ENCODE measurements at regions not wholly inside any gene's neighbourhood (a gene's known extent, or its start where the extent isn't known, plus 50 kb on each side); places are given as distances from the start of the nearest gene placed in this dataset.

DNA sequence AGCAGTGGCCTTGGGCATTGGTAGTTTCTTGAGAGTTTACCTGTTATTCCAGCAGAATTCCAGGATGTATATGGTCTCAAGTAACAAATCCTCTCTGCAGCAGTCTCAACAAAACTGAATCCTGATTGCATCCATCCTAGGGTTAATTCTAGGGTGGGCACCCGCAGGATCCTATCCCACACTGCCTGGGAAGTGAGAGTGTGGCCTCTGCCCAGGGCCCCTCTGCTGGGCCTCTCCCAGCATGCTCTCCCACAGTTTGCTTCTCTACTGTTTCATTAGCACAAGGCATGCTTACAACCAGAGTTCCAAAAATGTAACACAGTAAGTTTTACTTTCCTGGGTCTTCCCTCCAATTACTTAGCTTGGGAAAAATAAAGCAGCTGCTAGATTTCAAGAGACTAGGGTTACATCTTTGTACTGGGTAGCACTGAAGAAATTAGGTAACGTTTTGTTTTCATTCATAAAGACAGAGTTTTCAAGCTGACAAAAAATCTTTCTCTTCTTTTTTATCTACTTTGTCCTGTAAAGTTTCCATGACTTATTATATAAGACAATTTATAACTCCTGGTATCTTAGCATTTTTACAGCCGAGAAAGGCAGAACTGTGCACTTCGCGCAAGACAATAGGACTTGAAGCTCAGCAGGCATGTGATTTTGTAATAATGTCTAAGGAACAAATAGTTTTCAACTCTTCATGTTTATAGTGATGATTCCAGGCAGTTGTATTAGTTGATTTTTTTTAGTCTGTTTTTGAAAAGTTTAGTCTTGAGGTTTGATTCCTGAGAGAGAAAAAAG lies 131.2 kb upstream of the PCDH18 start (continued):
- TF ChIP-seq, protein P1, sequence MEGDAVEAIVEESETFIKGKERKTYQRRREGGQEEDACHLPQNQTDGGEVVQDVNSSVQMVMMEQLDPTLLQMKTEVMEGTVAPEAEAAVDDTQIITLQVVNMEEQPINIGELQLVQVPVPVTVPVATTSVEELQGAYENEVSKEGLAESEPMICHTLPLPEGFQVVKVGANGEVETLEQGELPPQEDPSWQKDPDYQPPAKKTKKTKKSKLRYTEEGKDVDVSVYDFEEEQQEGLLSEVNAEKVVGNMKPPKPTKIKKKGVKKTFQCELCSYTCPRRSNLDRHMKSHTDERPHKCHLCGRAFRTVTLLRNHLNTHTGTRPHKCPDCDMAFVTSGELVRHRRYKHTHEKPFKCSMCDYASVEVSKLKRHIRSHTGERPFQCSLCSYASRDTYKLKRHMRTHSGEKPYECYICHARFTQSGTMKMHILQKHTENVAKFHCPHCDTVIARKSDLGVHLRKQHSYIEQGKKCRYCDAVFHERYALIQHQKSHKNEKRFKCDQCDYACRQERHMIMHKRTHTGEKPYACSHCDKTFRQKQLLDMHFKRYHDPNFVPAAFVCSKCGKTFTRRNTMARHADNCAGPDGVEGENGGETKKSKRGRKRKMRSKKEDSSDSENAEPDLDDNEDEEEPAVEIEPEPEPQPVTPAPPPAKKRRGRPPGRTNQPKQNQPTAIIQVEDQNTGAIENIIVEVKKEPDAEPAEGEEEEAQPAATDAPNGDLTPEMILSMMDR (tag by site-specific recombination; IDR thresholded peaks at IDR 0.05) = no peak

- Histone ChIP-seq H3K36me3 (ENCODE audit: control insufficient read depth in 2 of 2, insufficient read depth in 1 of 2, low read length in 2 of 2) (no peaks in the 10 kb centered on the region), H3K4me3 (ENCODE audit: low read depth, low read length) (no peak overlapping the region), H3K27ac (ENCODE audit: extremely low read depth, low read depth, low read length) (no peak overlapping the region), H3K4me1 (ENCODE audit: control insufficient read depth, insufficient read depth, low read length) (no peaks in the 10 kb centered on the region), H3K9me3 (ENCODE audit: control insufficient read depth, insufficient read depth, low read depth, low read length) (no peaks in the 10 kb centered on the region)
- ChIA-PET CTCF (no interaction called here), POLR2A (no interaction called here)
- peak; percentile 28 for TF ChIP-seq SETDB1 (IDR thresholded peaks at IDR 0.05; ENCODE audit: insufficient read length, low read length)
- TF ChIP-seq ZNF184 (tag by site-specific recombination; IDR thresholded peaks at IDR 0.05) = no peak
Measured at GRCh38 chr4:137661693-137662092, 129.4 kb upstream of the PCDH18 start.

DNA sequence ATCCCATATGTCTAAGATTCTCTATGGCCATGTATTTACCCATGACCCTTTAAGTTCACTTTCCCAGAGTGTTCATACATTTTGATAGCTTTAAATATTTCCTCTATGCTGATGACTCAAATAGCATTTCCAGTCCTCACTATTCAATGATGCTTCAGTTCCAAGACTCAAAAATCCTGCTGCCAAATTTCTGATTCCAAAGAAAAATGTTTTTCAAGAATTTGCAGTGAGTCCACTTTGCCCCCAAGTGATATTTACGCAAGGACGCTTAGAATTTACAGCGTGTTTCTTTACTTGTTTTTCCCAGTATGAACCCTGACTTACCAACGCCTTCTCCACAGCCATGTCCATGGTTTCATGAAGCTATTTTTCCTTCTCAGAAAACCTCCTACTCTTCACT lies 127.9 kb upstream of the PCDH18 start:
- Histone ChIP-seq H3K9me3 (ENCODE audit: control insufficient read depth, insufficient read depth, low read depth, low read length) (no peaks in the 10 kb centered on the region), H3K4me1 (ENCODE audit: control insufficient read depth, insufficient read depth, low read length) (no peaks in the 10 kb centered on the region), H3K27ac (ENCODE audit: extremely low read depth, low read depth, low read length) (no peak overlapping the region), H3K36me3 (ENCODE audit: control insufficient read depth in 2 of 2, insufficient read depth in 1 of 2, low read length in 2 of 2) (no peaks in the 10 kb centered on the region), H3K4me3 (ENCODE audit: low read depth, low read length) (no peak overlapping the region)
- TF ChIP-seq ZBTB20 (tag by site-specific recombination; IDR thresholded peaks at IDR 0.05) = no peak
- no peak for TF ChIP-seq ZNF558 (tag by site-specific recombination; IDR thresholded peaks at IDR 0.05)
- ChIA-PET POLR2A (no interaction called here), CTCF (no interaction called here)

GRCh38 chr4:137659431-137659830 lies 127.1 kb upstream of the PCDH18 start:
- CTCF ChIA-PET = no interaction called here
- POLR2A ChIA-PET = no interaction called here
- H3K4me3 ChIP-seq (ENCODE audit: low read depth, low read length) = no peak overlapping the region
- TF ChIP-seq KLF16 (tag by site-specific recombination; IDR thresholded peaks at IDR 0.05) (no peak), ZNF704 (tag by site-specific recombination; IDR thresholded peaks at IDR 0.05) (no peak), ZNF354C (tag by site-specific recombination; IDR thresholded peaks at IDR 0.05; ENCODE audit: borderline replicate concordance, low read depth) (no peak), ZFP37 (tag by site-specific recombination; IDR thresholded peaks at IDR 0.05) (no peak)
- no peak overlapping the region for H3K27ac ChIP-seq (ENCODE audit: extremely low read depth, low read depth, low read length)
- H3K36me3 ChIP-seq (ENCODE audit: control insufficient read depth in 2 of 2, insufficient read depth in 1 of 2, low read length in 2 of 2) = no peaks in the 10 kb centered on the region
- H3K9me3 ChIP-seq (ENCODE audit: control insufficient read depth, insufficient read depth, low read depth, low read length) = no peaks in the 10 kb centered on the region
- no peaks in the 10 kb centered on the region for H3K4me1 ChIP-seq (ENCODE audit: control insufficient read depth, insufficient read depth, low read length)

GRCh38 chr4:137656661-137657060 lies 124.4 kb upstream of the PCDH18 start:
- ChIA-PET POLR2A (no interaction called here), CTCF (no interaction called here)
- no peaks in the 10 kb centered on the region for H3K36me3 ChIP-seq (ENCODE audit: control insufficient read depth in 2 of 2, insufficient read depth in 1 of 2, low read length in 2 of 2)
- no peak overlapping the region for H3K4me3 ChIP-seq (ENCODE audit: low read depth, low read length)
- no peaks in the 10 kb centered on the region for H3K4me1 ChIP-seq (ENCODE audit: control insufficient read depth, insufficient read depth, low read length)
- TF ChIP-seq ZNF529 (tag by site-specific recombination; IDR thresholded peaks at IDR 0.05; ENCODE audit: insufficient replicate concordance) = no peak
- TF ChIP-seq KLF9 (tag by site-specific recombination; IDR thresholded peaks at IDR 0.05; ENCODE audit: low read depth) = no peak
- no peak for TF ChIP-seq ZNF792 (tag by site-specific recombination; IDR thresholded peaks at IDR 0.05)
- TF ChIP-seq ZNF747 (tag by site-specific recombination; IDR thresholded peaks at IDR 0.05) = no peak
- TF ChIP-seq, protein P2, sequence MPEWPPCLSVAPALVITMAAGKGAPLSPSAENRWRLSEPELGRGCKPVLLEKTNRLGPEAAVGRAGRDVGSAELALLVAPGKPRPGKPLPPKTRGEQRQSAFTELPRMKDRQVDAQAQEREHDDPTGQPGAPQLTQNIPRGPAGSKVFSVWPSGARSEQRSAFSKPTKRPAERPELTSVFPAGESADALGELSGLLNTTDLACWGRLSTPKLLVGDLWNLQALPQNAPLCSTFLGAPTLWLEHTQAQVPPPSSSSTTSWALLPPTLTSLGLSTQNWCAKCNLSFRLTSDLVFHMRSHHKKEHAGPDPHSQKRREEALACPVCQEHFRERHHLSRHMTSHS (tag by site-specific recombination; IDR thresholded peaks at IDR 0.05) = no peak
- TF ChIP-seq ZNF704 (tag by site-specific recombination; IDR thresholded peaks at IDR 0.05) = no peak
- TF ChIP-seq, protein P3, sequence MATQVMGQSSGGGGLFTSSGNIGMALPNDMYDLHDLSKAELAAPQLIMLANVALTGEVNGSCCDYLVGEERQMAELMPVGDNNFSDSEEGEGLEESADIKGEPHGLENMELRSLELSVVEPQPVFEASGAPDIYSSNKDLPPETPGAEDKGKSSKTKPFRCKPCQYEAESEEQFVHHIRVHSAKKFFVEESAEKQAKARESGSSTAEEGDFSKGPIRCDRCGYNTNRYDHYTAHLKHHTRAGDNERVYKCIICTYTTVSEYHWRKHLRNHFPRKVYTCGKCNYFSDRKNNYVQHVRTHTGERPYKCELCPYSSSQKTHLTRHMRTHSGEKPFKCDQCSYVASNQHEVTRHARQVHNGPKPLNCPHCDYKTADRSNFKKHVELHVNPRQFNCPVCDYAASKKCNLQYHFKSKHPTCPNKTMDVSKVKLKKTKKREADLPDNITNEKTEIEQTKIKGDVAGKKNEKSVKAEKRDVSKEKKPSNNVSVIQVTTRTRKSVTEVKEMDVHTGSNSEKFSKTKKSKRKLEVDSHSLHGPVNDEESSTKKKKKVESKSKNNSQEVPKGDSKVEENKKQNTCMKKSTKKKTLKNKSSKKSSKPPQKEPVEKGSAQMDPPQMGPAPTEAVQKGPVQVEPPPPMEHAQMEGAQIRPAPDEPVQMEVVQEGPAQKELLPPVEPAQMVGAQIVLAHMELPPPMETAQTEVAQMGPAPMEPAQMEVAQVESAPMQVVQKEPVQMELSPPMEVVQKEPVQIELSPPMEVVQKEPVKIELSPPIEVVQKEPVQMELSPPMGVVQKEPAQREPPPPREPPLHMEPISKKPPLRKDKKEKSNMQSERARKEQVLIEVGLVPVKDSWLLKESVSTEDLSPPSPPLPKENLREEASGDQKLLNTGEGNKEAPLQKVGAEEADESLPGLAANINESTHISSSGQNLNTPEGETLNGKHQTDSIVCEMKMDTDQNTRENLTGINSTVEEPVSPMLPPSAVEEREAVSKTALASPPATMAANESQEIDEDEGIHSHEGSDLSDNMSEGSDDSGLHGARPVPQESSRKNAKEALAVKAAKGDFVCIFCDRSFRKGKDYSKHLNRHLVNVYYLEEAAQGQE (tag by site-specific recombination; IDR thresholded peaks at IDR 0.05) = no peak
- TF ChIP-seq GLIS1 (tag by site-specific recombination; IDR thresholded peaks at IDR 0.05) = no peak
- no peak for TF ChIP-seq ZNF629 (tag by site-specific recombination; IDR thresholded peaks at IDR 0.05)
- H3K27ac ChIP-seq (ENCODE audit: extremely low read depth, low read depth, low read length) = no peak overlapping the region
- no peaks in the 10 kb centered on the region for H3K9me3 ChIP-seq (ENCODE audit: control insufficient read depth, insufficient read depth, low read depth, low read length)

All from HEK293 (cell line).